Endodermal cell (in vitro differentiated cells): ENCODE measurements at regions not wholly inside any gene's neighbourhood (a gene's known extent, or its start where the extent isn't known, plus 50 kb on each side); places are given as distances from the start of the nearest gene placed in this dataset.

Experiments used
- DNase-seq: peaks from one replicate; pipeline ENCODE4 v3.0.0-alpha.2; 2017
- H3K27ac ChIP-seq: 2 replicates; pipeline ENCODE4 v1.5.1; 2013; ENCODE audit warnings: mild to moderate bottlenecking, low read depth, low read length, moderate library complexity
- H3K27me3 ChIP-seq: 2 replicates; pipeline ENCODE4 v1.6.1; 2013; ENCODE audit warnings: mild to moderate bottlenecking, low read length, moderate library complexity; ENCODE audit not compliant: insufficient read depth, control insufficient read depth, poor library complexity, severe bottlenecking
- H3K36me3 ChIP-seq: 2 replicates; pipeline ENCODE4 v1.7.0; 2013; ENCODE audit warnings: mild to moderate bottlenecking, low read length, moderate library complexity; ENCODE audit not compliant: control insufficient read depth, insufficient read depth
- H3K4me1 ChIP-seq: one replicate; pipeline ENCODE4 v1.7.0; 2013; ENCODE audit warnings: low read length; ENCODE audit not compliant: control insufficient read depth, insufficient read depth
- H3K4me3 ChIP-seq: 2 replicates; pipeline ENCODE4 v1.5.1; 2013; ENCODE audit warnings: mild to moderate bottlenecking, low read length, moderate library complexity
- H3K9ac ChIP-seq: 2 replicates; pipeline ENCODE4 v1.6.1; 2013; ENCODE audit warnings: mild to moderate bottlenecking, low read length, moderate library complexity; ENCODE audit not compliant: poor library complexity, severe bottlenecking; ENCODE audit errors: extremely low read depth
- H3K9me3 ChIP-seq: 2 replicates; pipeline ENCODE4 v1.6.1; 2013; ENCODE audit warnings: mild to moderate bottlenecking, low read length, moderate library complexity; ENCODE audit not compliant: control insufficient read depth
- H3K27ac Mint-ChIP-seq: 2 replicates; pipeline ENCODE4 v1.8.0; 2020; ENCODE audit warnings: mixed read lengths
- H3K27me3 Mint-ChIP-seq: 2 replicates; pipeline ENCODE4 v1.8.0; 2021; ENCODE audit warnings: mild to moderate bottlenecking, mixed read lengths; ENCODE audit not compliant: insufficient read depth
- H3K36me3 Mint-ChIP-seq: 2 replicates; pipeline ENCODE4 v1.8.0; 2020; ENCODE audit warnings: low read depth, mixed read lengths
- H3K4me1 Mint-ChIP-seq: 2 replicates; pipeline ENCODE4 v1.8.0; 2020; ENCODE audit warnings: mixed read lengths
- H3K4me3 Mint-ChIP-seq: 2 replicates; pipeline ENCODE4 v1.8.0; 2020; ENCODE audit warnings: mild to moderate bottlenecking, moderate library complexity, mixed read lengths
- H3K9me3 Mint-ChIP-seq: 2 replicates; pipeline ENCODE4 v1.8.0; 2020; ENCODE audit warnings: mild to moderate bottlenecking, mixed read lengths
- CTCF ChIP-seq: fragments of 200-600 bp; sonication (generic); conservative IDR thresholded peaks from 2 replicates; pipeline ENCODE4 v1.5.0; 2021; ENCODE audit warnings: antibody characterized with exemption, mild to moderate bottlenecking
- WGBS, 2 experiments: methylation state at CpG; one replicate each; pipeline versions ENCODE4 v1.1.5 to v1.1.7; 2013; ENCODE audit warnings: missing lambda C conversion rate in 2 of 2, mixed read lengths in 1 of 2; ENCODE audit not compliant: insufficient coverage in 1 of 2, insufficient read length in 1 of 2; 5-methylcytosine and 5-hydroxymethylcytosine counted together

- Mint-ChIP-seq H3K9me3 (peaks cover 14% of the 10 kb centered on the region), H3K4me3 (no peak overlapping the region)
Measured at GRCh38 chr11:70895366-70895670, 357.1 kb downstream of the SHANK2 start.

DNA sequence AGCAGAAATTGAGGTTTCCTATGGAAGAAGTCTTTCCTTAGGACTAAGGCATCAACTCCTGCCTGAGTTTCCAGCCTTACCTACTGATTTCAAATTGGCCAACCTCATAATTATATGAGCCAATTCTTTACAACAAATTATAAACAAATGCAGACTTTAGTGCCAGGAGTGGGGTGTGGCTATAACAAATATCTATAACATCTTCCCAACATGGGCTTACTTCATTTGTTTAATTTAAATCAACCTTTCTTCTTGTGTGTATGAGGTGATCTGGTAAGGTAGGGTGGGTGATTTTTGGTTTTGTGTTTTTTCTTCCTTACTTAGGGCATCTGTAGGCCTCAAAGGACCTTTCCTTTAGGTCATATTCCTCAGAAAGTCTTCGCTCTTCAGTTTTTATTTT, 354.9 kb downstream of the SHANK2 start:
- no peak overlapping the region for H3K27ac ChIP-seq
- WGBS, 2 experiments, result no CpG with 5 or more reads among the region's 1 CpG
- H3K27me3 Mint-ChIP-seq, result no peaks in the 10 kb centered on the region
- H3K27me3 ChIP-seq, result no peaks in the 10 kb centered on the region
- H3K4me3 ChIP-seq, result no peak overlapping the region
- peaks cover 10% of the 10 kb centered on the region for H3K36me3 Mint-ChIP-seq
- TF ChIP-seq CTCF, result no peak
- no peak for DNase-seq
- no peaks in the 10 kb centered on the region for H3K36me3 ChIP-seq
- peaks cover 8% of the 10 kb centered on the region for H3K4me1 Mint-ChIP-seq
- no peak overlapping the region for H3K4me3 Mint-ChIP-seq
- peaks cover 9% of the 10 kb centered on the region for H3K9me3 ChIP-seq
- H3K4me1 ChIP-seq, result peaks cover 6% of the 10 kb centered on the region
- peaks cover 14% of the 10 kb centered on the region for H3K9me3 Mint-ChIP-seq
- no peak overlapping the region for H3K27ac Mint-ChIP-seq
- H3K9ac ChIP-seq, result no peak overlapping the region

More at GRCh38 chr11:70895366-70895670, 357.1 kb downstream of the SHANK2 start:
- Histone ChIP-seq H3K27ac (no peak overlapping the region), H3K27me3 (no peaks in the 10 kb centered on the region), H3K4me3 (no peak overlapping the region), H3K4me1 (no peaks in the 10 kb centered on the region), H3K36me3 (no peaks in the 10 kb centered on the region), H3K9me3 (peaks cover 9% of the 10 kb centered on the region), H3K9ac (no peak overlapping the region)
- Mint-ChIP-seq H3K27ac (no peak overlapping the region), H3K4me1 (peaks cover 2% of the 10 kb centered on the region), H3K27me3 (no peaks in the 10 kb centered on the region), H3K36me3 (peaks cover 16% of the 10 kb centered on the region)
- no peak for TF ChIP-seq CTCF
- WGBS, 2 experiments, result 90 to 94% methylated on average over 6 to 11 of the region's 11 CpGs
- DNase-seq, result no peak

GRCh38 chr11:70899616-70900015, 352.8 kb downstream of the SHANK2 start:
- H3K9ac ChIP-seq, result no peak overlapping the region
- peaks cover 14% of the 10 kb centered on the region for H3K9me3 Mint-ChIP-seq
- 94 to 100% methylated on average over 1 to 6 of the region's 6 CpGs for WGBS, 2 experiments

More at GRCh38 chr11:70899616-70900015, 352.8 kb downstream of the SHANK2 start:
- H3K4me1 Mint-ChIP-seq, result peaks cover 8% of the 10 kb centered on the region
- Histone ChIP-seq H3K27ac (no peak overlapping the region), H3K36me3 (no peaks in the 10 kb centered on the region), H3K4me1 (peaks cover 6% of the 10 kb centered on the region), H3K9me3 (peaks cover 9% of the 10 kb centered on the region), H3K27me3 (no peaks in the 10 kb centered on the region), H3K4me3 (no peak overlapping the region)
- H3K27me3 Mint-ChIP-seq, result no peaks in the 10 kb centered on the region
- no peak overlapping the region for H3K27ac Mint-ChIP-seq
- TF ChIP-seq CTCF, result no peak
- no peak overlapping the region for H3K4me3 Mint-ChIP-seq
- DNase-seq, result no peak
- peaks cover 9% of the 10 kb centered on the region for H3K36me3 Mint-ChIP-seq
